ENCODE measurements at regions not wholly inside any gene's neighbourhood (a gene's known extent, or its start where the extent isn't known, plus 50 kb on each side); places are given as distances from the start of the nearest gene placed in this dataset.
"Not testable (repeated sequence)": the region's sequence is repeated elsewhere in the genome, so short reads cannot be mapped to it uniquely, and the experiment has no call there.

GRCh38 chr4:116101321-116101720, 984.1 kb downstream of the TRAM1L1 start:
- TF ChIP-seq CTCF (conservative IDR thresholded peaks at IDR 0.05; ENCODE audit: low read depth, low read length), result no peak
- H3K4me3 ChIP-seq (ENCODE audit: low read depth, low read length), result no peak overlapping the region
- DNase-seq (ENCODE audit: low read depth), result no peak

- no peak for TF ChIP-seq CTCF (conservative IDR thresholded peaks at IDR 0.05; ENCODE audit: low read depth, low read length)
- DNase-seq (ENCODE audit: low read depth), result no peak
Observed at GRCh38 chr4:116099596-116099995, 985.8 kb downstream of the TRAM1L1 start.

GRCh38 chr4:116097353-116097752, 983.9 kb upstream of the NDST4 start:
- H3K4me3 ChIP-seq (ENCODE audit: low read depth, low read length); DNase-seq (ENCODE audit: low read depth): not testable (repeated sequence)

More at GRCh38 chr4:116099596-116099995, 985.8 kb downstream of the TRAM1L1 start:
- no peak overlapping the region for H3K4me3 ChIP-seq (ENCODE audit: low read depth, low read length)

- TF ChIP-seq CTCF (conservative IDR thresholded peaks at IDR 0.05; ENCODE audit: low read depth, low read length), result no peak
- no peak for DNase-seq (ENCODE audit: low read depth)
- H3K4me3 ChIP-seq (ENCODE audit: low read depth, low read length), result no peak overlapping the region
Observed at GRCh38 chr4:116092961-116093360, 979.5 kb upstream of the NDST4 start.

GRCh38 chr4:116088771-116089170, 975.4 kb upstream of the NDST4 start:
- no peak for DNase-seq (ENCODE audit: low read depth)
- TF ChIP-seq CTCF (conservative IDR thresholded peaks at IDR 0.05; ENCODE audit: low read depth, low read length), result no peak
- H3K4me3 ChIP-seq (ENCODE audit: low read depth, low read length), result no peak overlapping the region

- no peak for TF ChIP-seq CTCF (conservative IDR thresholded peaks at IDR 0.05; ENCODE audit: low read depth, low read length)
- no peak overlapping the region for H3K4me3 ChIP-seq (ENCODE audit: low read depth, low read length)
- DNase-seq (ENCODE audit: low read depth), result no peak
Observed at GRCh38 chr4:116082808-116083366, 969.5 kb upstream of the NDST4 start.

GRCh38 chr4:116073051-116073450, 959.6 kb upstream of the NDST4 start:
- no peak for TF ChIP-seq CTCF (conservative IDR thresholded peaks at IDR 0.05; ENCODE audit: low read depth, low read length)
- no peak overlapping the region for H3K4me3 ChIP-seq (ENCODE audit: low read depth, low read length)
- no peak for DNase-seq (ENCODE audit: low read depth)

Measured in epithelial cell of proximal tubule (primary cell).